ENCODE measurements at regions not wholly inside any gene's neighbourhood (a gene's known extent, or its start where the extent isn't known, plus 50 kb on each side); places are given as distances from the start of the nearest gene placed in this dataset.

DNA sequence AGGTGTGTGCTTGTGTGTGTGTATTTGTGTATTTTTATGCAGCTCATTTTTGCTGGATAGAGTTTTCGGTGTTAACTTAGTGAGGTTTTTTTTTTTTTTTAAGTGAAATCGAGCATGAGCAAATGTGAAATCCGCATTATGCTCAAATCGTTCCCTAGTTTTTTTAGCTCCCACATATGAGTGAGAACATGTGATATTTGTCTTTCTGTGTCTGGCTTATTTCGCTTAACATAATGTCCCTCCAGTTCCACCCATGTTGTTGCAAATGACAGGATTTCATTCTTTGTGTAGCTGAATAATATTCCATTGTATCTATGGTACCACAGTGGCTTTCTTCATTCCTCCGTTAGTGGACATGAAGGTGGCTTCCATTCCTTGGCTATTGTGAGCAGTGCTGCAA, 1103.3 kb upstream of the EEF2KMT start:
- no peak for DNase-seq (ENCODE audit: low read depth)

- no peak for DNase-seq (ENCODE audit: low read depth)
Observed at GRCh38 chr16:6200271-6200670, 1102.7 kb upstream of the EEF2KMT start.

DNA sequence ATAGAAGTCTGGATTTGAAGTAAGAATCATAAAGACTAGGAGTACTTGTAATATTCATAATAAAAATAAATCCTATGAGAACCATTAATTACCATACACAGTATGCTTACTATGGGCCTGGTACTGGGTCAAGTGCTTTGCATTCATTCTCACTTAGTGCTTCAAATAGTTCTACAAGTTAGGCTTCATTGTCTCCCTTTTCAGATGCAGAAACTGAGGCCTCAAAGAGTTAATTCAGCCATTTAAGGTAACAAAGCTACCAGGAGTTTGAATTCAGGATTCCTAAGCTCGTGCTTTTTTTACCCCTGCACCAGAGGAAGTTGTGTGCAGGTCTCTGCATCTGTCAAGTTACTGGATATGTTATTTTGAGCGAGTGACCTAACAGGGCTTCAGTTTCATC, 1098.4 kb upstream of the EEF2KMT start:
- no peak for DNase-seq (ENCODE audit: low read depth)

GRCh38 chr16:6193718-6194117, 1096.1 kb upstream of the EEF2KMT start:
- no peak for DNase-seq (ENCODE audit: low read depth)

GRCh38 chr16:6192984-6193383, 1095.4 kb upstream of the EEF2KMT start:
- no peak for DNase-seq (ENCODE audit: low read depth)

GRCh38 chr16:6192532-6192931, 1094.9 kb upstream of the EEF2KMT start:
- DNase-seq (ENCODE audit: low read depth): no peak

- DNase-seq (ENCODE audit: low read depth): no peak
Observed at GRCh38 chr16:6190776-6191175, 1093.2 kb upstream of the EEF2KMT start.

- DNase-seq (ENCODE audit: low read depth): no peak
Observed at GRCh38 chr16:6189216-6189615, 1091.6 kb upstream of the EEF2KMT start.

DNA sequence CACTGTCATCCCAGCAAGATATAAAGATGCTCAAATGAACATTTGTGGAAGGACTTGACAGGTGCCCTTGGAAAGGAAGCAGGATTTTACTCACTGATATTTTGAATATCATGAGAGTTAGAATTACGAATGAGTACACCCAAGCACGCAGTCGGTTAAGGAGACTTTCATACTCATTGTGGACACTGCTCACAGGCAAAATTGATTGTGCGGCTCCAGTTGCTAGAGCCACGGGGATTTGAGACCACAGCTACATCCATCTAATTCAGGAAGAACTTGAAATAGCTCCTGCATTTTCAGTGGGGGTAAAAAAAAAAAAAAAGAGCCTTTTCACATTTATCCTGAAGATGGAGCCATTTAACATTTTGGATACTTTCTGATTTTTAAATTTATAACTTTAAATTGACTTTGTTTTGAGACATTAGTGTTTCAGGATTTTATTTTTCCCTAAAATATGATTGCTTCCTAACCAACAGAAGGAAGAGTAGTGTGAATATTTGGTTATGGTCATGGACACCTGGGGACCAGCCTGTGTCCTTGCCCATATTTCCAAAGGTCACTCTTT, 1080.1 kb upstream of the EEF2KMT start:
- DNase-seq (ENCODE audit: low read depth): no peak

GRCh38 chr16:6170022-6170421, 1072.4 kb upstream of the EEF2KMT start:
- no peak for DNase-seq (ENCODE audit: low read depth)

DNA sequence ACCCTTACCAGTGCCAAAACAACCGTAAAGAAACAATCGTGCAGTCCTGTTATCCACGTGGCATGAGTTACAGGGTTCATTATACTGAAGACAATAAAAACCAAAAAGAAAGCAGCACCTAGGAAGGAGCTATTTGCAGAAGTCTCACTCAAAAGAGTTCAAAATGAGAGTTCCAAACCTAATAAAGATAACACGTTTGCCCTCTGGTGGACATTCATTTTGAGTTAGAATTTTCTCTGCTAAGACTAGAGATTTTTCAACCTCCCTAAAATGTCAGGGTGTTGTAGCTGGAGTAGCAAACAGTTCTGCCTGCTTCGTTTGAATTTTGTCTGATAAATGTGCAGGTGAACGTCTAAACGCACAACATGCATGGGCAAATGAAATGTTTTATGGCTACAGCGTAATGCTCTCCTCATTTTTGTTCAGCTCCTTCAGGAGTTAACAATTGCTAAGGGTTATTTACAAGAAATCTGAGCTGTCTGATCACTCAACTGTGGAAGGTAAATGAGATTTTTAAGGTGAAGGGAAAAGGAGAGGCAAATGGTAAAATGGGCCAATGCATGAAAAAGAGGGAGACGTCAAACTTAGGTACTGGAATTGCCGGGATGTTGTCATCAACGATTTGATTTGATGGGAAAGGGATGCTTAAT, 1067.9 kb upstream of the EEF2KMT start:
- DNase-seq (ENCODE audit: low read depth): no peak

GRCh38 chr16:6160871-6161270, 1063.3 kb upstream of the EEF2KMT start:
- DNase-seq (ENCODE audit: low read depth): no peak

DNA sequence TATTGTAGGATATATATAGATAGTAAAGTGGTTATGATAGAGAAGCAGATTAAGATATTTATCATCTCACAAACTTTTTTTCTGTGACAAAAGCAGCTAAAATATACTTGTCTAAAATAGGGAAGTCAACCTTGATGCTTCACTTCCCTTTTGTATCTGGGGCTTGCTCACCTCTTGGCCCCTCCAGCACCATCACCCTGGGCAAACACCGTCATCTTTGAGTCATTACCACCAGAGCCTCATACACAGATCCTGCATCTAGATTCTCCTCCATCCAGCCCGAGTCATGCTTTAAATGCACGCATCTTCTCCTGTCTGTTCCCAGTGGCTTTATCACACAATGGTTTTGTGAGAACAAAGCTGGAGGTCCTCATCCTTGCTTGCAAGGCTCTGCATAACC, 1062.7 kb upstream of the EEF2KMT start:
- no peak for DNase-seq (ENCODE audit: low read depth)

DNA sequence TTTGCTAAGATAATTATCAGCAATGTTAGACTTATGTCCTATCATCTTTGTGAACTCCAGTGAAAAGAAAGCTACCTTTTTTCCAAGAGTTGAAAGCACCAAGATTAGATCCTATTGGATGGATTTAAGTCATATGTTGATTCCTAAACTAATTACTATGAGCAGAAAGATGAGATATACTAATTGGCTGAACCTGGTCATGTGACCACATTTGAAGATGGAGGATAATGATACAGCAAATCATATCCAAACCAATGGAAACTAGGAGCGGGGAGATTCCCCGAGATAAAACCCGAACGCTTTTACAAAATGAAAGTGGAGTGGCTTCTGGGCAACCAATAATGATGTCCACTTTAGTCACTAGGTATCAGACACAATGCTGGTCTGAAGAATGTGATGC, 1060.2 kb upstream of the EEF2KMT start:
- DNase-seq (ENCODE audit: low read depth): no peak

- DNase-seq (ENCODE audit: low read depth): no peak
Observed at GRCh38 chr16:6155271-6155670, 1057.7 kb upstream of the EEF2KMT start.

GRCh38 chr16:6153901-6154300, 1056.3 kb upstream of the EEF2KMT start:
- DNase-seq (ENCODE audit: low read depth): no peak

- DNase-seq (ENCODE audit: low read depth): no peak
Observed at GRCh38 chr16:6149031-6149430, 1051.4 kb upstream of the EEF2KMT start.

DNA sequence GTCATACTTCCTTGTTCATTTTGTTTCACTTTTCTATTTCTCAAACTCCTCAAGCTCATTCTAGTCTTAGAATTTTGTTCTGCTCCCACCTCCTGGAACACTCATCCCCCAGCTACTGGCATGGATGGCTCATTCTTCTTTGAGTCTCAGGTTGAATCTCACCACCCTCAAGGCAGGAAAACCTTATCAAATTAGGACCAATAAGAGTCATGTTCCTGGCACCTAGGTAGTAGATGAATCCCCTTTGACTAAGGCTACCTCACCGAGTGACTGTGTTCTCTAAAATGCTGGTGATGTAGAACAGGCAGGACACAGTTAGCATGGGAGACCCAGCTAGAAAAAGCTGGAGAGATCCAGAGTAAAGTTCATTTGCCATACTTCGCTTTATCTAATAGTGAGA, 1050.8 kb upstream of the EEF2KMT start:
- DNase-seq (ENCODE audit: low read depth): no peak

GRCh38 chr16:6146874-6147425, 1049.4 kb upstream of the EEF2KMT start:
- DNase-seq (ENCODE audit: low read depth): no peak

- no peak for DNase-seq (ENCODE audit: low read depth)
Observed at GRCh38 chr16:6146356-6146755, 1048.8 kb upstream of the EEF2KMT start.

DNA sequence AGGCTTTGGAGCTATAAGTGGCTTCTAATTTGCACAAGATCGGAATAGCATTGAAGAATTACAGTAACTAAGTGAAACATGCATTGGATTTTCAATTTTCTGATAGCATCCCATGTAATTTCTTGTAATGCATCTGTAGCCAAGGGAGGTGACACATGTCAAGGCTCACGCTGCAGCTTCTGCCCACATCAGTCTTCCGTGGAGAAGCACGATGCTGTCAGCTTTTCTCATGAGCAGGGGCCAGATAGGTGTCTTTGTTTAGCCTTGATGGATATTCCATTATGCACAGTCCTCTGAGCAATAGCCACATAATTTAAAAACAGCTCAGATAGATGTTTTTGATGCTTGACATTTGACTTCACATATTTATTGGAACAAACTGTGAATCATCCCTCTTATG, 1046.9 kb upstream of the EEF2KMT start:
- no peak for DNase-seq (ENCODE audit: low read depth)

DNA sequence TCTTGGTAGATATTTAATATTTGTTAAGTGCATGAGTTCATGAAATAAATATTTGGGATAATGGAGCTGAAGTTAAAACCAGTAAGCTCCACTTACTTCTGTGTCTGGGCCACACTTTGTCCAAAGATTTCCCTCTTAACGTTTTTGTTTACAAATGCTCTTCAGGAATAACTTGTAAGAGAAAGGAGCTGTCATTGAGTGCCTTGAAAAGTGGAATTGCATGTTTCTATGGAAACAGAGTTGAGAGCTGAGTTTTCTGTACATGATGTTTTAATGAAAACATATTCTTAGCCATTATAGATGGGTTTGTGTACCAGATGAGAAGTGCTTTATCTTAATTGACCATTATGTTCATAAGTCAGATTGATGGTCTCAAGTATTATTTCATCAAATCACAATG, 1045.4 kb upstream of the EEF2KMT start:
- DNase-seq (ENCODE audit: low read depth): no peak

DNA sequence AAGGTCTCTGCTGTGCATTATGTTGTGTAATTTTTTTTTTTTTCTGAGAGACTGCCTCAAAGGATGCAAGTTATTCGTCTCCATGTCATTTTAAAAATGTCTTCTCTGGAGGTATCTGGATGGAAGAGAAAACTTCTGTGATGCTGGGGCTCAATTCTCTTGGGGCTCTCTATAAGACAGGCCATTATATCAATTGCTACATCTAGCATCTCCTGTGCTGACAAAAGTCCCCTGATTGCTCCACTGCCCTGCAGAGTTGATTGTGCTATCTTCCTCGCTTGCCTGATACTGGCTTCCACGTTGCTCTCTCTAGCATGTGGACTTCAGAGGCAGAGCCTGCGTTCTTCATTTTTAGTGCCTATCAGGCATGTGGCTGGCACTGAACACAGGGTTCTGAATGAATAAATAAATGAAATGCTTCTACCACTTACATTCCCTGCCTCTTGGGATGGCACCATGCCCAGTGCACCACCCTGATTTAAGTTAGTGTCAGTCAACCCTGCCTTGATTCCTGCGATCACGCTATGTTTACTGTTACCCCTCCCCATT, 1035.5 kb upstream of the EEF2KMT start:
- DNase-seq (ENCODE audit: low read depth): no peak

- DNase-seq (ENCODE audit: low read depth): no peak
Observed at GRCh38 chr16:6132121-6132520, 1034.5 kb upstream of the EEF2KMT start.

All from activated gamma-delta T cell treated with anti-CD3 and anti-CD28 coated beads, Interleukin-2, amount 50 U/mL, for 16 hours (primary cell).